ENCODE measurements at regions not wholly inside any gene's neighbourhood (a gene's known extent, or its start where the extent isn't known, plus 50 kb on each side); places are given as distances from the start of the nearest gene placed in this dataset.

GRCh38 chr3:194767446-194768207 is 81.9 kb downstream of the FAM43A start:
- no peak for DNase-seq (ENCODE audit: low spot score)
- peak; percentile 34 for ATAC-seq
- intact Hi-C loops (cut with DNase I) = no loop called here

- DNase-seq (ENCODE audit: low spot score) = no peak
- intact Hi-C loops (cut with DNase I) = no loop called here
Measured at GRCh38 chr3:194768586-194768985, 82.9 kb downstream of the FAM43A start.

GRCh38 chr3:194769020-194769643 is 83.4 kb downstream of the FAM43A start:
- ATAC-seq (peak; percentile 97), DNase-seq (ENCODE audit: low spot score) (peak; percentile 94)
- intact Hi-C loops (cut with DNase I) = no loop called here

More at GRCh38 chr3:194768586-194768985, 82.9 kb downstream of the FAM43A start:
- ATAC-seq = no peak

- DNase-seq (ENCODE audit: low spot score) (no peak), ATAC-seq (no peak)
- intact Hi-C loops (cut with DNase I) = no loop called here
Measured at GRCh38 chr3:194772241-194773000, 86.7 kb downstream of the FAM43A start.

- DNase-seq (ENCODE audit: low spot score) (no peak), ATAC-seq (no peak)
- intact Hi-C loops (cut with DNase I) = no loop called here
Measured at GRCh38 chr3:194773216-194773615, 87.5 kb downstream of the FAM43A start.

GRCh38 chr3:194773771-194774455 is 88.2 kb downstream of the FAM43A start:
- ATAC-seq (peak; percentile 26), DNase-seq (ENCODE audit: low spot score) (no peak)
- intact Hi-C loops (cut with DNase I) = no loop called here

GRCh38 chr3:194775266-194775665 is 89.6 kb downstream of the FAM43A start:
- ATAC-seq = no peak
- DNase-seq (ENCODE audit: low spot score) = no peak
- intact Hi-C loops (cut with DNase I) = no loop called here

GRCh38 chr3:194775731-194776130 is 90.0 kb downstream of the FAM43A start:
- no peak for ATAC-seq
- DNase-seq (ENCODE audit: low spot score) = no peak
- intact Hi-C loops (cut with DNase I) = no loop called here

GRCh38 chr3:194777729-194778128 is 92.0 kb downstream of the FAM43A start:
- no peak for DNase-seq (ENCODE audit: low spot score)
- no peak for ATAC-seq
- intact Hi-C loops (cut with DNase I) = loop anchor here (2.0 kb wide), 1 partner anchor 25 kb away; no protein-coding TSS in a partner anchor

GRCh38 chr3:194779729-194780224 is 94.1 kb downstream of the FAM43A start:
- no peak for ATAC-seq
- intact Hi-C loops (cut with DNase I) = loop anchor here (2.0 kb wide), 1 partner anchor 23 kb away; no protein-coding TSS in a partner anchor
- no peak for DNase-seq (ENCODE audit: low spot score)

- DNase-seq (ENCODE audit: low spot score) = no peak
- no peak for ATAC-seq
- intact Hi-C loops (cut with DNase I) = no loop called here
Measured at GRCh38 chr3:194780706-194781105, 95.0 kb downstream of the FAM43A start.

- ATAC-seq = no peak
Measured at GRCh38 chr3:194781617-194782016, 95.9 kb downstream of the FAM43A start.

GRCh38 chr3:194782698-194783404 is 97.2 kb downstream of the FAM43A start:
- no peak for DNase-seq (ENCODE audit: low spot score)
- ATAC-seq = peak; percentile 94
- intact Hi-C loops (cut with DNase I) = no loop called here

More at GRCh38 chr3:194781617-194782016, 95.9 kb downstream of the FAM43A start:
- intact Hi-C loops (cut with DNase I) = no loop called here
- no peak for DNase-seq (ENCODE audit: low spot score)

GRCh38 chr3:194784361-194784760 is 98.7 kb downstream of the FAM43A start:
- ATAC-seq (no peak), DNase-seq (ENCODE audit: low spot score) (no peak)
- intact Hi-C loops (cut with DNase I) = no loop called here

- DNase-seq (ENCODE audit: low spot score) (no peak), ATAC-seq (no peak)
- intact Hi-C loops (cut with DNase I) = no loop called here
Measured at GRCh38 chr3:194785315-194785714, 99.6 kb downstream of the FAM43A start.

- DNase-seq (ENCODE audit: low spot score) (no peak), ATAC-seq (no peak)
- intact Hi-C loops (cut with DNase I) = no loop called here
Measured at GRCh38 chr3:194787072-194787471, 101.4 kb downstream of the FAM43A start.

- ATAC-seq (no peak), DNase-seq (ENCODE audit: low spot score) (no peak)
- intact Hi-C loops (cut with DNase I) = no loop called here
Measured at GRCh38 chr3:194787650-194788049, 102.0 kb downstream of the FAM43A start.

GRCh38 chr3:194792368-194792767 is 106.7 kb downstream of the FAM43A start:
- intact Hi-C loops (cut with DNase I) = no loop called here
- ATAC-seq = no peak

More at GRCh38 chr3:194792368-194792767, 106.7 kb downstream of the FAM43A start:
- no peak for DNase-seq (ENCODE audit: low spot score)
